ENCODE measurements at regions not wholly inside any gene's neighbourhood (a gene's known extent, or its start where the extent isn't known, plus 50 kb on each side); places are given as distances from the start of the nearest gene placed in this dataset.

GRCh38 chr16:85998171-85998867 is 99.4 kb downstream of the IRF8 start:
- ChIA-PET CTCF (interaction anchor here (0.6 kb wide), 1 partner anchor 1247 kb away, joined by 3 read pairs; no protein-coding TSS in a partner anchor), POLR2A (no interaction called here)
- no peak for TF ChIP-seq L3MBTL2 (conservative IDR thresholded peaks at IDR 0.05)
- no peak for TF ChIP-seq SUZ12 (IDR thresholded peaks at IDR 0.05)
- TF ChIP-seq PKNOX1 (IDR thresholded peaks at IDR 0.05): no peak
- TF ChIP-seq FOXK2 (IDR thresholded peaks at IDR 0.05): no peak
- no peak for TF ChIP-seq ZNF384 (IDR thresholded peaks at IDR 0.05)
- DNase-seq (ENCODE audit: extremely low spot score): no peak

- ChIA-PET POLR2A (no interaction called here), CTCF (interaction anchor here (0.6 kb wide), 1 partner anchor 1246 kb away, joined by 3 read pairs; no protein-coding TSS in a partner anchor)
- no peak for TF ChIP-seq FOXK2 (IDR thresholded peaks at IDR 0.05)
- no peak for DNase-seq (ENCODE audit: extremely low spot score)
Measured at GRCh38 chr16:85998868-85999729, 100.1 kb downstream of the IRF8 start.

- no peak for DNase-seq (ENCODE audit: extremely low spot score)
- CTCF ChIA-PET: no interaction called here
- POLR2A ChIA-PET: no interaction called here
Measured at GRCh38 chr16:85999778-86000177, 100.8 kb downstream of the IRF8 start.

GRCh38 chr16:86002178-86002900 is 103.4 kb downstream of the IRF8 start:
- CTCF ChIA-PET: no interaction called here
- POLR2A ChIA-PET: no interaction called here
- no peak for DNase-seq (ENCODE audit: extremely low spot score)
- TF ChIP-seq ZNF384 (IDR thresholded peaks at IDR 0.05) (no peak), FOXA1 (IDR thresholded peaks at IDR 0.05) (no peak), NFRKB (IDR thresholded peaks at IDR 0.05) (no peak), HDGF (IDR thresholded peaks at IDR 0.05; ENCODE audit: borderline replicate concordance) (no peak), ARNT (IDR thresholded peaks at IDR 0.05) (no peak), SP1 (IDR thresholded peaks at IDR 0.05) (no peak), CTBP1 (IDR thresholded peaks at IDR 0.05; ENCODE audit: borderline replicate concordance) (no peak), FOXM1 (IDR thresholded peaks at IDR 0.05; ENCODE audit: borderline replicate concordance) (no peak), BHLHE40 (IDR thresholded peaks at IDR 0.05; ENCODE audit: borderline replicate concordance) (no peak), SUZ12 (IDR thresholded peaks at IDR 0.05) (no peak), LEF1 (IDR thresholded peaks at IDR 0.05; ENCODE audit: borderline replicate concordance) (no peak), L3MBTL2 (conservative IDR thresholded peaks at IDR 0.05) (no peak), FOXK2 (IDR thresholded peaks at IDR 0.05) (no peak), TARDBP (IDR thresholded peaks at IDR 0.05) (no peak)

More at GRCh38 chr16:85999778-86000177, 100.8 kb downstream of the IRF8 start:
- TF ChIP-seq HDGF (IDR thresholded peaks at IDR 0.05; ENCODE audit: borderline replicate concordance): no peak
- TF ChIP-seq SP1 (IDR thresholded peaks at IDR 0.05): no peak
- no peak for TF ChIP-seq ARNT (IDR thresholded peaks at IDR 0.05)
- TF ChIP-seq NFRKB (IDR thresholded peaks at IDR 0.05): no peak
- TF ChIP-seq LEF1 (IDR thresholded peaks at IDR 0.05; ENCODE audit: borderline replicate concordance): no peak
- TF ChIP-seq FOXA1 (IDR thresholded peaks at IDR 0.05): no peak
- TF ChIP-seq FOXK2 (IDR thresholded peaks at IDR 0.05): no peak
- no peak for TF ChIP-seq ZNF384 (IDR thresholded peaks at IDR 0.05)
- no peak for TF ChIP-seq FOXM1 (IDR thresholded peaks at IDR 0.05; ENCODE audit: borderline replicate concordance)

- POLR2A ChIA-PET: no interaction called here
- CTCF ChIA-PET: no interaction called here
- TF ChIP-seq TARDBP (IDR thresholded peaks at IDR 0.05): no peak
- DNase-seq (ENCODE audit: extremely low spot score): no peak
Measured at GRCh38 chr16:86007524-86007923, 108.6 kb downstream of the IRF8 start.

GRCh38 chr16:86010680-86011141 is 111.7 kb downstream of the IRF8 start:
- CTCF ChIA-PET: no interaction called here
- DNase-seq (ENCODE audit: extremely low spot score): no peak
- POLR2A ChIA-PET: no interaction called here
- TF ChIP-seq ARNT (IDR thresholded peaks at IDR 0.05) (no peak), FOXK2 (IDR thresholded peaks at IDR 0.05) (no peak), HDGF (IDR thresholded peaks at IDR 0.05; ENCODE audit: borderline replicate concordance) (no peak), L3MBTL2 (conservative IDR thresholded peaks at IDR 0.05) (no peak), PKNOX1 (IDR thresholded peaks at IDR 0.05) (no peak), CTBP1 (IDR thresholded peaks at IDR 0.05; ENCODE audit: borderline replicate concordance) (no peak), ELF4 (IDR thresholded peaks at IDR 0.05) (no peak), LEF1 (IDR thresholded peaks at IDR 0.05; ENCODE audit: borderline replicate concordance) (no peak)

- CTCF ChIA-PET: interaction anchor here (0.5 kb wide), 1 partner anchor 198 kb away, joined by 3 read pairs; no protein-coding TSS in a partner anchor
- POLR2A ChIA-PET: no interaction called here
- TF ChIP-seq CTBP1 (IDR thresholded peaks at IDR 0.05; ENCODE audit: borderline replicate concordance): no peak
- TF ChIP-seq LEF1 (IDR thresholded peaks at IDR 0.05; ENCODE audit: borderline replicate concordance): no peak
- TF ChIP-seq SP1 (IDR thresholded peaks at IDR 0.05): no peak
- TF ChIP-seq ZNF384 (IDR thresholded peaks at IDR 0.05): no peak
- no peak for TF ChIP-seq FOXA1 (IDR thresholded peaks at IDR 0.05)
- TF ChIP-seq BHLHE40 (IDR thresholded peaks at IDR 0.05; ENCODE audit: borderline replicate concordance): no peak
- TF ChIP-seq HDGF (IDR thresholded peaks at IDR 0.05; ENCODE audit: borderline replicate concordance): no peak
- no peak for TF ChIP-seq TARDBP (IDR thresholded peaks at IDR 0.05)
- TF ChIP-seq L3MBTL2 (conservative IDR thresholded peaks at IDR 0.05): no peak
- TF ChIP-seq ARNT (IDR thresholded peaks at IDR 0.05): no peak
- TF ChIP-seq FOXK2 (IDR thresholded peaks at IDR 0.05): no peak
- TF ChIP-seq PKNOX1 (IDR thresholded peaks at IDR 0.05): no peak
- no peak for DNase-seq (ENCODE audit: extremely low spot score)
Measured at GRCh38 chr16:86011532-86011931, 112.6 kb downstream of the IRF8 start.
